SK-N-SH (cell line): ENCODE measurements at regions not wholly inside any gene's neighbourhood (a gene's known extent, or its start where the extent isn't known, plus 50 kb on each side); places are given as distances from the start of the nearest gene placed in this dataset.
A peak's percentile ranks its signal among the peaks of the same experiment; 100 is the strongest.

Experiments used
- CTCF ChIA-PET: fragments of 300-600, 350-600 bp; formaldehyde crosslinking; extraction: SDS; loops from one replicate; lab custom pipeline; 2021; lab: Yijun Ruan, JAX
- POLR2A ChIA-PET: fragments of 350-600 bp; sonication (Branson Sonifier 250); formaldehyde crosslinking; extraction: SDS; loops from one replicate; lab custom pipeline; 2020; ENCODE audit warnings: antibody characterized with exemption, inconsistent platforms; lab: Yijun Ruan, JAX
- DNase-seq: peaks from one replicate; pipeline ENCODE4 v3.0.0; 2012
- H2AFZ ChIP-seq: fragments of 200-600 bp; sonication (generic); 2 replicates; pipeline ENCODE4 v1.8.1; 2016; ENCODE audit warnings: antibody characterized with exemption, mild to moderate bottlenecking, low read depth
- H3F3A ChIP-seq: fragments of 200-600 bp; sonication (generic); replicated peaks from 2 replicates; pipeline ENCODE3; 2016; ENCODE audit warnings: antibody characterized with exemption, mild to moderate bottlenecking; ENCODE audit not compliant: insufficient read depth
- H3K27ac ChIP-seq, 2 experiments: fragments of 200-500 bp in 1 of 2; fragments of 200-600 bp in 1 of 2; sonication (Bioruptor generic) in 1 of 2; sonication (generic), shearing (Covaris generic) in 1 of 2; 2 replicates each; pipeline versions ENCODE4 v1.5.1 to v1.6.1; 2014 to 2016; ENCODE audit warnings: low read depth in 2 of 2, inconsistent platforms in 1 of 2, low read length in 1 of 2, mild to moderate bottlenecking in 1 of 2, mixed read lengths in 1 of 2
- H3K27me3 ChIP-seq: fragments of 200-600 bp; sonication (generic), shearing (Covaris generic); 2 replicates; pipeline ENCODE4 v1.6.1; 2016; ENCODE audit warnings: mixed run types; ENCODE audit not compliant: insufficient read depth
- H3K36me3 ChIP-seq, 2 experiments: fragments of 200-500 bp in 1 of 2; fragments of 200-600 bp in 1 of 2; sonication (Bioruptor generic) in 1 of 2; sonication (generic) in 1 of 2; replicated peaks in 1 of 2; 2 replicates each; pipeline versions ENCODE3 to v1.5.1; 2014 to 2016; ENCODE audit warnings: low read length in 1 of 2, mild to moderate bottlenecking in 1 of 2; ENCODE audit not compliant: insufficient read depth in 2 of 2, control insufficient read depth in 1 of 2
- H3K4me1 ChIP-seq, 2 experiments: fragments of 200-500 bp in 1 of 2; fragments of 200-600 bp in 1 of 2; sonication (Bioruptor generic) in 1 of 2; sonication (generic), shearing (Covaris generic) in 1 of 2; 2 replicates each; pipeline versions ENCODE4 v1.5.1 to v1.6.1; 2014 to 2016; ENCODE audit warnings: low read depth in 1 of 2, low read length in 1 of 2, mixed run types in 1 of 2; ENCODE audit not compliant: insufficient read depth in 2 of 2, control insufficient read depth in 1 of 2
- H3K4me2 ChIP-seq: fragments of 200-600 bp; sonication (generic), shearing (Covaris generic); 2 replicates; pipeline ENCODE4 v1.6.1; 2017; ENCODE audit warnings: mixed run types
- H3K4me3 ChIP-seq, 2 experiments: fragments of 200-500 bp in 1 of 2; fragments of 200-600 bp in 1 of 2; sonication (Bioruptor generic) in 1 of 2; sonication (generic), shearing (Covaris generic) in 1 of 2; 2 replicates each; pipeline versions ENCODE4 v1.5.1 to v1.8.1; 2014 to 2016; ENCODE audit warnings: low read depth in 2 of 2, inconsistent platforms in 1 of 2, low read length in 1 of 2, mild to moderate bottlenecking in 1 of 2, mixed read lengths in 1 of 2, moderate library complexity in 1 of 2
- H3K79me2 ChIP-seq: fragments of 200-600 bp; sonication (generic); 2 replicates; pipeline ENCODE4 v1.8.1; 2017; ENCODE audit warnings: mild to moderate bottlenecking; ENCODE audit not compliant: insufficient read depth
- H3K9ac ChIP-seq: fragments of 200-600 bp; sonication (generic); 2 replicates; pipeline ENCODE4 v1.6.1; 2017; ENCODE audit warnings: mixed run types
- H3K9me2 ChIP-seq: fragments of 200-600 bp; sonication (generic); 2 replicates; pipeline ENCODE4 v1.6.1; 2017; ENCODE audit warnings: mixed run types
- H3K9me3 ChIP-seq: fragments of 200-600 bp; sonication (generic); 2 replicates; pipeline ENCODE4 v1.6.1; 2017; ENCODE audit warnings: mixed run types, mild to moderate bottlenecking, moderate library complexity
- H4K20me1 ChIP-seq: fragments of 200-600 bp; sonication (generic); 2 replicates; pipeline ENCODE4 v1.6.1; 2017; ENCODE audit warnings: mild to moderate bottlenecking, mixed run types; ENCODE audit not compliant: insufficient read depth
- CTCF ChIP-seq: fragments of 200-600 bp; sonication (generic); IDR thresholded peaks from 2 replicates; pipeline ENCODE4 v1.6.1; 2017; ENCODE audit warnings: antibody characterized with exemption, mild to moderate bottlenecking, moderate library complexity
- ELF1 ChIP-seq: IDR thresholded peaks from 2 replicates; pipeline ENCODE4 v1.4.0; 2012
- EP300 ChIP-seq, 2 experiments: IDR thresholded peaks; 2 replicates each; pipeline versions ENCODE4 v1.4.0 to v1.6.1; 2012; ENCODE audit warnings: borderline replicate concordance in 1 of 2, low read depth in 1 of 2, low read length in 1 of 2
- EZH2phosphoT487 ChIP-seq: fragments of 200-600 bp; sonication (generic); IDR thresholded peaks from 2 replicates; pipeline ENCODE4 v1.6.1; 2017; ENCODE audit warnings: low read depth, mixed run types, mild to moderate bottlenecking, antibody characterized with exemption, moderate library complexity, borderline replicate concordance
- FOXJ3 ChIP-seq: sonication (generic); formaldehyde crosslinking; IDR thresholded peaks from 2 replicates; pipeline ENCODE4 v1.5.1; 2020; ENCODE audit warnings: mild to moderate bottlenecking, missing genetic modification reagents
- FOXM1 ChIP-seq: IDR thresholded peaks from 2 replicates; pipeline ENCODE4 v1.4.0; 2012; ENCODE audit warnings: low read depth, mild to moderate bottlenecking
- GABPA ChIP-seq: IDR thresholded peaks from 2 replicates; pipeline ENCODE4 v1.4.0; 2012; ENCODE audit warnings: low read depth, mild to moderate bottlenecking
- GATA2 ChIP-seq: sonication (generic); formaldehyde crosslinking; IDR thresholded peaks from 2 replicates; pipeline ENCODE4 v1.5.0; 2020; ENCODE audit warnings: mild to moderate bottlenecking, missing genetic modification reagents
- IRF3 ChIP-seq: fragments of 150-350 bp; IDR thresholded peaks from 2 replicates; pipeline ENCODE4 v1.6.1; 2016; ENCODE audit warnings: mild to moderate bottlenecking, low read depth, low read length
- MAX ChIP-seq: IDR thresholded peaks from 2 replicates; pipeline ENCODE4 v1.4.0; 2012; ENCODE audit warnings: low read depth
- PBX3 ChIP-seq: IDR thresholded peaks from 2 replicates; pipeline ENCODE4; 2012
- POLR2AphosphoS5 ChIP-seq: IDR thresholded peaks from 2 replicates; pipeline ENCODE4 v1.6.1; 2012; ENCODE audit warnings: low read depth, low read length
- RFX5 ChIP-seq: IDR thresholded peaks from 2 replicates; pipeline ENCODE4 v1.6.1; 2012; ENCODE audit warnings: mild to moderate bottlenecking, improper control_type of control experiment, low read length
- RXRA ChIP-seq: IDR thresholded peaks from 2 replicates; pipeline ENCODE4 v1.4.0; 2012; ENCODE audit warnings: low read depth, mild to moderate bottlenecking, borderline replicate concordance
- TAF1 ChIP-seq: IDR thresholded peaks from 2 replicates; pipeline ENCODE4 v1.6.1; 2012; ENCODE audit warnings: low read depth, mild to moderate bottlenecking, low read length, moderate library complexity, borderline replicate concordance
- TCF12 ChIP-seq: IDR thresholded peaks from 2 replicates; pipeline ENCODE4 v1.4.0; 2012
- TEAD4 ChIP-seq: IDR thresholded peaks from 2 replicates; pipeline ENCODE4 v1.4.0; 2012; ENCODE audit warnings: mild to moderate bottlenecking, borderline replicate concordance; ENCODE audit not compliant: insufficient read depth
- USF1 ChIP-seq: IDR thresholded peaks from 2 replicates; pipeline ENCODE4 v1.4.0; 2012; ENCODE audit warnings: low read depth, borderline replicate concordance
- YY1 ChIP-seq: IDR thresholded peaks from 2 replicates; pipeline ENCODE4 v1.4.0; 2012; ENCODE audit warnings: low read depth, mild to moderate bottlenecking
- WGBS: methylation state at CpG from one replicate; pipeline ENCODE4 v1.1.6; 2017; ENCODE audit warnings: low lambda C conversion rate; 5-methylcytosine and 5-hydroxymethylcytosine counted together

GRCh38 chr13:50618206-50618605 is 225.3 kb downstream of the DLEU7 start:
- no peaks in the 10 kb centered on the region for H3K36me3 ChIP-seq
- H2AFZ ChIP-seq: no peak overlapping the region
- H3K4me2 ChIP-seq: no peak overlapping the region
- no peaks in the 10 kb centered on the region for H3K9me3 ChIP-seq
- no peak for DNase-seq
- POLR2A ChIA-PET: no interaction called here
- peak overlapping the region in 1 of 2 experiments; percentile 90; a peak in 3 of 4 replicates for H3K27ac ChIP-seq
- H3K27me3 ChIP-seq: no peaks in the 10 kb centered on the region
- no peaks in the 10 kb centered on the region for H4K20me1 ChIP-seq
- TF ChIP-seq EZH2phosphoT487 (no peak), RFX5 (no peak), GATA2 (CRISPR knock-in tag) (no peak), TCF12 (no peak), TAF1 (no peak), TEAD4 (no peak), GABPA (no peak), EP300 (IDR thresholded peaks at IDR 0.05; ENCODE audit: borderline replicate concordance in 1 of 2, low read depth in 1 of 2, low read length in 1 of 2) (no peak), RXRA (no peak), USF1 (no peak), YY1 (no peak), POLR2AphosphoS5 (no peak)
- TF ChIP-seq, all 33 proteins: peak for 0
- Histone ChIP-seq H3K4me1 (peaks cover 3 to 9% of the 10 kb centered on the region in 2 experiments; a peak in 3 of 4 replicates), H3K79me2 (no peaks in the 10 kb centered on the region), H3K9ac (no peak overlapping the region; the same call in 1 of the 2 replicates), H3K9me2 (no peaks in the 10 kb centered on the region), H3F3A (peaks cover 27% of the 10 kb centered on the region), H3K4me3 (no peak overlapping the region)
- WGBS: 98% methylated on average over 3 of the region's 3 CpGs
- CTCF ChIA-PET: interaction anchor here (0.5 kb wide), 1 partner anchor 294 kb away, joined by 3 read pairs; no protein-coding TSS in a partner anchor

GRCh38 chr13:50626101-50626547 is 217.4 kb downstream of the DLEU7 start:
- Histone ChIP-seq H3K9ac (no peak overlapping the region), H3F3A (no peaks in the 10 kb centered on the region), H3K4me2 (no peak overlapping the region), H3K9me2 (no peaks in the 10 kb centered on the region), H3K9me3 (no peaks in the 10 kb centered on the region), H3K27ac (peak overlapping the region in 1 of 2 experiments; percentile 32; a peak in 1 of 4 replicates), H2AFZ (no peak overlapping the region), H3K4me3 (no peak overlapping the region), H3K27me3 (no peaks in the 10 kb centered on the region), H4K20me1 (no peaks in the 10 kb centered on the region), H3K36me3 (no peaks in the 10 kb centered on the region), H3K4me1 (no peaks in the 10 kb centered on the region; a peak in 1 of 4 replicates), H3K79me2 (no peaks in the 10 kb centered on the region)
- ChIA-PET POLR2A (no interaction called here), CTCF (no interaction called here)
- WGBS: 66% methylated on average over 3 of the region's 3 CpGs
- DNase-seq: no peak
- TF ChIP-seq FOXM1: no peak
- TF ChIP-seq TAF1: no peak
- TF ChIP-seq IRF3: no peak
- TF ChIP-seq CTCF: no peak
- TF ChIP-seq TCF12: no peak
- TF ChIP-seq GATA2 (CRISPR knock-in tag): no peak
- TF ChIP-seq PBX3: no peak
- TF ChIP-seq ELF1: no peak
- no peak for TF ChIP-seq EZH2phosphoT487
- TF ChIP-seq RXRA: no peak
- TF ChIP-seq MAX: no peak
- no peak for TF ChIP-seq FOXJ3 (CRISPR knock-in tag)
